Cardiac muscle cell (in vitro differentiated cells and primary cell): ENCODE measurements at regions not wholly inside any gene's neighbourhood (a gene's known extent, or its start where the extent isn't known, plus 50 kb on each side); places are given as distances from the start of the nearest gene placed in this dataset.

Source experiments
- DNase-seq, 2 donors: peaks; one replicate each; pipeline versions ENCODE4 v3.0.0 to v3.0.0-alpha.2; 2010 to 2017; ENCODE audit warnings: low read depth in 1 of 2, low spot score in 1 of 2
- H3K27ac ChIP-seq: fragments of 200-600 bp; sonication (generic); 2 replicates; pipeline ENCODE4 v1.5.1; 2016
- H3K27me3 ChIP-seq: fragments of 200-600 bp; sonication (generic); 2 replicates; pipeline ENCODE4 v1.6.0; 2016; ENCODE audit warnings: control low read depth
- H3K36me3 ChIP-seq: fragments of 200-600 bp; sonication (generic); 2 replicates; pipeline ENCODE4 v1.5.1; 2016; ENCODE audit warnings: control low read depth
- H3K4me1 ChIP-seq: fragments of 200-600 bp; sonication (generic); 2 replicates; pipeline ENCODE4 v1.8.1; 2017; ENCODE audit warnings: low read depth, mild to moderate bottlenecking, mixed run types
- H3K4me3 ChIP-seq: fragments of 200-600 bp; sonication (generic); 2 replicates; pipeline ENCODE4 v1.5.1; 2016; ENCODE audit warnings: mild to moderate bottlenecking
- H3K9me3 ChIP-seq: fragments of 200-600 bp; sonication (generic); 2 replicates; pipeline ENCODE4 v1.5.1; 2017; ENCODE audit warnings: low read depth, mild to moderate bottlenecking, control low read depth
- TF ChIP-seq, protein P1 (sequence below): IDR thresholded peaks from 2 replicates; pipeline ENCODE4 v1.5.1; 2012; ENCODE audit warnings: low read depth, mild to moderate bottlenecking, low read length

DNA sequence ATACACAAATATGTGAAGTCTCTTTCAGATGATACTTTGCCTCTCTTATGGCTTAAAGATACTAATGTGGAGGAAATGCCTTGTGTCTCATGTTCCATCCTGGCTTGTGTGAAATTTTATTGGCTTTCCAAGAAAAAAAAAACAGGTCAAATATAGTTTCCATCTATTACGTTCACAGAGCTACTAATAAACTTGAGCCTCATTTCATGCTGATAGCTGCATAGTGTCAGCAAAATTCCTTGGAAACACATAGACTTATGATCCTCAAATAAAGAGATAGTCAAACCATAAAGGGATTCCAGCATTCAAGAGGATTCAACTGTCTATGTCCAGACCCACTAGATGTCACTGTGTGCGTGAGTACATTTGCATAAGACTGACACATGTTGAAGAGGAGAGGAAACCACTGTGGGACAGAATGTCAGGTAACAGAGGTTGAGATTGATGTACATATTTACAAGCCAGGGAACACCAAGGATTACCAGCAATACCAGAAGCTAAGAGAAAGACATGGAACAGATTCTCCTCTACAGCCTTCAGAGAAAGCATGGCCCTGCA is 266.6 kb downstream of the COL12A1 start:
- H3K4me1 ChIP-seq, result no peaks in the 10 kb centered on the region
- no peaks in the 10 kb centered on the region for H3K27me3 ChIP-seq
- H3K27ac ChIP-seq, result no peak overlapping the region
- peak in 1 of 2 donors; percentile 5 for DNase-seq
- no peaks in the 10 kb centered on the region for H3K36me3 ChIP-seq
- no peak overlapping the region for H3K4me3 ChIP-seq
- H3K9me3 ChIP-seq, result no peaks in the 10 kb centered on the region
- TF ChIP-seq, protein P1, sequence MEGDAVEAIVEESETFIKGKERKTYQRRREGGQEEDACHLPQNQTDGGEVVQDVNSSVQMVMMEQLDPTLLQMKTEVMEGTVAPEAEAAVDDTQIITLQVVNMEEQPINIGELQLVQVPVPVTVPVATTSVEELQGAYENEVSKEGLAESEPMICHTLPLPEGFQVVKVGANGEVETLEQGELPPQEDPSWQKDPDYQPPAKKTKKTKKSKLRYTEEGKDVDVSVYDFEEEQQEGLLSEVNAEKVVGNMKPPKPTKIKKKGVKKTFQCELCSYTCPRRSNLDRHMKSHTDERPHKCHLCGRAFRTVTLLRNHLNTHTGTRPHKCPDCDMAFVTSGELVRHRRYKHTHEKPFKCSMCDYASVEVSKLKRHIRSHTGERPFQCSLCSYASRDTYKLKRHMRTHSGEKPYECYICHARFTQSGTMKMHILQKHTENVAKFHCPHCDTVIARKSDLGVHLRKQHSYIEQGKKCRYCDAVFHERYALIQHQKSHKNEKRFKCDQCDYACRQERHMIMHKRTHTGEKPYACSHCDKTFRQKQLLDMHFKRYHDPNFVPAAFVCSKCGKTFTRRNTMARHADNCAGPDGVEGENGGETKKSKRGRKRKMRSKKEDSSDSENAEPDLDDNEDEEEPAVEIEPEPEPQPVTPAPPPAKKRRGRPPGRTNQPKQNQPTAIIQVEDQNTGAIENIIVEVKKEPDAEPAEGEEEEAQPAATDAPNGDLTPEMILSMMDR, result no peak

DNA sequence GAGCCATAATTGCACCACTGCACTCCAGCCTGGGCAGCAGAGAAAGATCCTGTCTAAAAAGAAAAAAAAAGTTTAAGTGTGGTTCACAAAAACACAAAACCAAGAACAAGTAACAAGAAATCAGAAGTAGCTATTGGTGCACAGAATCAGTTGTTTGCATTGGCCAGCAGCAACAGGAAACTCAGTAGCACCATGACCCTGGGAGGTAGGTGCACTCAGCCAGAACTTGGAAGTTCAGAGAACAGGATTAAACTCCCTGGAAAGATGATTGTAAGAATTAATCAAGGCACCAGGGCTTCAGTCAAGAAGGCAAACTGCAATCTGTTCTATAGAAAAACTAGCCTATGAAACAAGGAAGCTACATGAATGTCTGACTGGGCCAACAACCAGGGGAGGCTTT is 267.9 kb downstream of the COL12A1 start:
- Histone ChIP-seq H3K27me3 (no peaks in the 10 kb centered on the region), H3K4me3 (no peak overlapping the region), H3K9me3 (no peaks in the 10 kb centered on the region), H3K4me1 (no peaks in the 10 kb centered on the region), H3K27ac (no peak overlapping the region), H3K36me3 (no peaks in the 10 kb centered on the region)
- DNase-seq, result no peak
- TF ChIP-seq, protein P1, result no peak

DNA sequence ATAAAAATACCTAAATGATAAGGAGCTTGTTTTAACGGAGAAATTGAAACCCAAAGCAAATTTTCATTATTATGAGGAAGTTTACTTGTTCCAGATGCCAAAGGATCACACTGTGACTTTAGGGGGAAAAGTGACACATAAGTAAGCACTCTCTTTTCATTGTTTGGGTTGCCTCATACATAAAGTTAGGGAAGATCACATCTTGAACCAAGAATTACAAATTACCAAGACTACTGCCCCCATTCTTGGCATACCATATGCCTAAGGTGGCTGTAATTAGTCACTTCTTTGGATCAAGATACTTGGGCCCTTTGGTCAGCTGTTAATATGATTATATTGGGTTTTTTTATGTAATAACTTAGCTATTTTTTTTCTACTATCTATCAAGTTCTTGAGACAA is 269.0 kb downstream of the COL12A1 start:
- DNase-seq, result peak in 1 of 2 donors; percentile 19
- H3K27me3 ChIP-seq, result no peaks in the 10 kb centered on the region
- no peaks in the 10 kb centered on the region for H3K9me3 ChIP-seq
- TF ChIP-seq, protein P1, result no peak
- H3K27ac ChIP-seq, result no peak overlapping the region
- no peak overlapping the region for H3K4me3 ChIP-seq
- no peaks in the 10 kb centered on the region for H3K4me1 ChIP-seq
- no peaks in the 10 kb centered on the region for H3K36me3 ChIP-seq

DNA sequence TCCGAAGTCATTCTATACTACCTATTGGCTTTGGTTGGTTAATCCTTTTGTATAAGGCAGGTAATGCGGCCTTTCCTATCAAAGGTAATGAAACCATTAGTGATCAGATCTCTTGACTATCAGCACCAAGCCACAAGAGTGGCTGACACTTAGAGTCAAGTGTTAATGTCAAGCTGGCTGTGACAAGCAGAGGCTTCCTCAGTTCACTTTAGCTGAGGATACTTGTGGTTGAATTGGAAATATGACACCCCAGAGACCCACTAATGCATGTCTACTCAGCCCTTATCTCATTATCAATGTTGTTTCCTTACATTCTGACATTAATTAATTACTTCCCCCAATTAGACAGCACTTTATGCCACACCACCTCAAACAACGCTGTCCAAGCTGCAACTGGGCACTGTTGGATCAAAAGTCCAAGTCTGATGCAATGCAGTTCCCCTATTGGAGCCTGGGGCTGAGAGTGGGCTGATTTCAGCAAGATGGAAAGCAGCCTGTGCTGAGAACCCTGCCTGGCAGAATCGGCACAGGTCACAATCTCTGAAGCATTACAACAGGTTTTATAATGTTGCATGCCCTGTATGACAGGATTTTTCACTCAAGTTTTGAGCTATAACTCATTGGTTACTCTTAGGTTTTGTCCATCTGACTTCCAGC is 273.5 kb downstream of the COL12A1 start:
- Histone ChIP-seq H3K27ac (no peak overlapping the region), H3K4me3 (no peak overlapping the region), H3K27me3 (peaks cover 3% of the 10 kb centered on the region), H3K36me3 (no peaks in the 10 kb centered on the region), H3K4me1 (no peaks in the 10 kb centered on the region), H3K9me3 (no peaks in the 10 kb centered on the region)
- TF ChIP-seq, protein P1, result no peak
- DNase-seq, result peak; percentile 18 to 57

DNA sequence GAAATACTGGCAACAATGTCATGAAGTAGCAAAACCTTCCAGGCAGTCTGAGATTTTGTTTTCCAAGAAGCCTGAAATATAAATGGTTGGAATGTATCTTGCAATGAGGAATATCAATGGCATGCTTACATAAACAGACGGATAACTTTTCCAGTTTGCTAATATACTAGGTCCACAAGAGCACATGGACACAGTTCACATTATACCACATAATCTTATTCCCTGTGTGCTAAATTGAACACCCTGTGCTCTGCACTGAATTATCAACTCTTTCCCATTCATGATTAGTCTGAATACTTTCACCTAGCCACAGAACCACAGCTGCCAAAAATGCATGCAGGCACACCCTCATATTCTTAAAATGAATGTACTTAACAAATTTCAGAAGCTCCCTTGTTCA is 274.3 kb downstream of the COL12A1 start:
- DNase-seq, result peak in 1 of 2 donors; percentile 67
- Histone ChIP-seq H3K4me3 (no peak overlapping the region), H3K4me1 (no peaks in the 10 kb centered on the region), H3K27me3 (peaks cover 3% of the 10 kb centered on the region), H3K9me3 (no peaks in the 10 kb centered on the region), H3K27ac (no peak overlapping the region), H3K36me3 (no peaks in the 10 kb centered on the region)
- TF ChIP-seq, protein P1, result no peak
